Neuronal stem cell (in vitro differentiated cells): ENCODE measurements at regions not wholly inside any gene's neighbourhood (a gene's known extent, or its start where the extent isn't known, plus 50 kb on each side); places are given as distances from the start of the nearest gene placed in this dataset.

Experiments used
- DNase-seq: peaks from one replicate; pipeline ENCODE4 v3.0.0-alpha.2; 2013; ENCODE audit warnings: low spot score
- H2AFZ ChIP-seq: one replicate; pipeline ENCODE4 v1.6.1; 2013; ENCODE audit warnings: mild to moderate bottlenecking, low read length, inconsistent platforms
- H2AK5ac ChIP-seq: 2 replicates; pipeline ENCODE4 v1.6.1; 2013; ENCODE audit warnings: low read depth, mild to moderate bottlenecking, inconsistent platforms, low read length, moderate library complexity, mixed read lengths
- H2BK120ac ChIP-seq: 2 replicates; pipeline ENCODE4 v1.6.1; 2013; ENCODE audit warnings: low read depth, mild to moderate bottlenecking, inconsistent platforms, low read length, moderate library complexity, mixed read lengths
- H2BK12ac ChIP-seq: one replicate; pipeline ENCODE4 v1.6.1; 2013; ENCODE audit warnings: low read length, inconsistent platforms
- H2BK15ac ChIP-seq: 2 replicates; pipeline ENCODE4 v1.6.1; 2013; ENCODE audit warnings: mild to moderate bottlenecking, low read length, inconsistent platforms, mixed read lengths
- H2BK5ac ChIP-seq: one replicate; pipeline ENCODE4 v1.6.1; 2013; ENCODE audit warnings: inconsistent platforms, mild to moderate bottlenecking, low read length, moderate library complexity
- H3K14ac ChIP-seq: one replicate; pipeline ENCODE4 v1.6.1; 2013; ENCODE audit warnings: low read length, inconsistent platforms
- H3K18ac ChIP-seq: 2 replicates; pipeline ENCODE4 v1.6.1; 2013; ENCODE audit warnings: low read length, inconsistent platforms
- H3K23ac ChIP-seq: 2 replicates; pipeline ENCODE4 v1.6.1; 2013; ENCODE audit warnings: low read depth, mild to moderate bottlenecking, mixed read lengths, low read length, inconsistent platforms; ENCODE audit not compliant: poor library complexity
- H3K27ac ChIP-seq: replicated peaks from 3 replicates; pipeline ENCODE4 v1.5.1; 2013; ENCODE audit warnings: low read length, inconsistent platforms
- H3K27me3 ChIP-seq, 3 experiments: 2 replicates each; pipeline ENCODE4 v1.6.1; 2013; ENCODE audit warnings: low read length in 3 of 3, mild to moderate bottlenecking in 2 of 3, inconsistent platforms in 1 of 3, low read depth in 1 of 3, mixed read lengths in 1 of 3, moderate library complexity in 1 of 3; ENCODE audit not compliant: control insufficient read depth in 3 of 3, insufficient read depth in 3 of 3
- H3K36me3 ChIP-seq, 2 donors: replicated peaks in 1 of 2; 2 replicates each; pipeline ENCODE4 v1.6.1; 2013; ENCODE audit warnings: low read length in 2 of 2; ENCODE audit not compliant: control insufficient read depth in 2 of 2, insufficient read depth in 2 of 2
- H3K4ac ChIP-seq: 2 replicates; pipeline ENCODE4 v1.6.1; 2013; ENCODE audit warnings: inconsistent platforms, mild to moderate bottlenecking, low read length, moderate library complexity
- H3K4me1 ChIP-seq, 2 donors: 1 replicate in 1 of 2; 2 replicates in 1 of 2; pipeline ENCODE4 v1.6.1; 2013; ENCODE audit warnings: low read length in 2 of 2, low read depth in 1 of 2; ENCODE audit not compliant: control insufficient read depth in 2 of 2, insufficient read depth in 1 of 2
- H3K4me2 ChIP-seq: one replicate; pipeline ENCODE4 v1.6.1; 2013; ENCODE audit warnings: mild to moderate bottlenecking, low read length, inconsistent platforms; ENCODE audit not compliant: insufficient read depth, poor library complexity, severe bottlenecking
- H3K4me3 ChIP-seq, 2 donors: 2 replicates each; pipeline ENCODE4 v1.5.1; 2013; ENCODE audit warnings: low read length in 2 of 2, mild to moderate bottlenecking in 2 of 2, inconsistent platforms in 1 of 2, moderate library complexity in 1 of 2
- H3K79me1 ChIP-seq: one replicate; pipeline ENCODE4 v1.6.1; 2013; ENCODE audit warnings: low read depth, mild to moderate bottlenecking, inconsistent platforms, low read length, moderate library complexity
- H3K9ac ChIP-seq: one replicate; pipeline ENCODE4 v1.6.1; 2013; ENCODE audit warnings: mild to moderate bottlenecking, low read depth, low read length, inconsistent platforms; ENCODE audit not compliant: poor library complexity
- H3K9me3 ChIP-seq, 2 donors: replicated peaks in 1 of 2; 2 replicates each; pipeline versions ENCODE3 to v1.6.1; 2013; ENCODE audit warnings: low read length in 2 of 2, mild to moderate bottlenecking in 2 of 2, inconsistent platforms in 1 of 2, low read depth in 1 of 2, mixed read lengths in 1 of 2, moderate library complexity in 1 of 2; ENCODE audit not compliant: control insufficient read depth in 2 of 2, insufficient read depth in 1 of 2
- H4K8ac ChIP-seq: one replicate; pipeline ENCODE4 v1.6.1; 2013; ENCODE audit warnings: low read depth, mild to moderate bottlenecking, inconsistent platforms, low read length, moderate library complexity
- H4K91ac ChIP-seq: one replicate; pipeline ENCODE4 v1.6.1; 2013; ENCODE audit warnings: low read length, low read depth, mild to moderate bottlenecking, inconsistent platforms; ENCODE audit not compliant: poor library complexity
- WGBS, 2 donors: extraction: QIAGEN DNeasy Blood & Tissue Kit; methylation state at CpG; one replicate each; pipeline ENCODE4 v1.1.7; 2013; ENCODE audit warnings: missing lambda C conversion rate in 2 of 2, mixed read lengths in 1 of 2; ENCODE audit not compliant: insufficient read length in 2 of 2, insufficient replicate concordance in 1 of 2; ENCODE audit errors: extremely low coverage in 2 of 2; 5-methylcytosine and 5-hydroxymethylcytosine counted together

GRCh38 chr4:132076829-132077228 is 1072.3 kb upstream of the PCDH10 start:
- peaks cover 0 to 1% of the 10 kb centered on the region in 2 donors for H3K4me1 ChIP-seq
- no peak overlapping the region for H4K8ac ChIP-seq
- H3K79me1 ChIP-seq = no peaks in the 10 kb centered on the region
- no CpG with 5 or more reads among the region's 2 CpGs for whole genome bisulfite sequencing, 2 donors
- H2AFZ ChIP-seq = no peak overlapping the region
- no peaks in the 10 kb centered on the region for H3K27me3 ChIP-seq
- no peak overlapping the region for H3K18ac ChIP-seq
- no peak overlapping the region for H3K23ac ChIP-seq
- peaks cover 0 to 2% of the 10 kb centered on the region in 2 donors for H3K9me3 ChIP-seq
- H3K36me3 ChIP-seq = no peaks in the 10 kb centered on the region
- no peak overlapping the region for H3K14ac ChIP-seq
- H3K9ac ChIP-seq = no peak overlapping the region
- no peak overlapping the region for H2BK120ac ChIP-seq
- no peak overlapping the region for H4K91ac ChIP-seq
- no peak overlapping the region for H2BK5ac ChIP-seq
- no peak overlapping the region for H3K4ac ChIP-seq
- H3K4me2 ChIP-seq = no peak overlapping the region
- H2BK12ac ChIP-seq = no peak overlapping the region
- no peak overlapping the region for H3K4me3 ChIP-seq
- no peak overlapping the region for H2AK5ac ChIP-seq
- no peak overlapping the region for H2BK15ac ChIP-seq
- DNase-seq = no peak
- no peak overlapping the region for H3K27ac ChIP-seq

GRCh38 chr4:132085105-132085504 is 1064.0 kb upstream of the PCDH10 start:
- no peaks in the 10 kb centered on the region for H3K79me1 ChIP-seq
- H3K9me3 ChIP-seq = no peaks in the 10 kb centered on the region
- H2BK12ac ChIP-seq = no peak overlapping the region
- no peak overlapping the region for H3K18ac ChIP-seq
- H2BK15ac ChIP-seq = no peak overlapping the region
- H3K4me3 ChIP-seq = no peak overlapping the region
- H3K36me3 ChIP-seq = no peaks in the 10 kb centered on the region
- H4K8ac ChIP-seq = no peak overlapping the region
- no peak overlapping the region for H2BK5ac ChIP-seq
- H3K4me2 ChIP-seq = no peak overlapping the region
- no peak for DNase-seq
- no peak overlapping the region for H2BK120ac ChIP-seq
- no peak overlapping the region for H3K23ac ChIP-seq
- H3K14ac ChIP-seq = no peak overlapping the region
- H3K27ac ChIP-seq = no peak overlapping the region
- no peak overlapping the region for H2AK5ac ChIP-seq
- H3K4ac ChIP-seq = no peak overlapping the region
- no CpG with 5 or more reads among the region's 4 CpGs for WGBS, 2 donors
- no peaks in the 10 kb centered on the region for H3K4me1 ChIP-seq
- no peak overlapping the region for H3K9ac ChIP-seq
- H3K27me3 ChIP-seq = no peaks in the 10 kb centered on the region
- H4K91ac ChIP-seq = no peak overlapping the region
- H2AFZ ChIP-seq = no peak overlapping the region

- Histone ChIP-seq H3K36me3 (no peaks in the 10 kb centered on the region), H3K4me3 (no peak overlapping the region), H3K23ac (no peak overlapping the region), H3K27me3 (no peaks in the 10 kb centered on the region), H2BK15ac (no peak overlapping the region), H3K18ac (peak overlapping the region; percentile 48), H3K4ac (no peak overlapping the region), H2BK5ac (no peak overlapping the region), H2AFZ (no peak overlapping the region), H4K8ac (no peak overlapping the region), H3K9ac (no peak overlapping the region), H3K27ac (no peak overlapping the region), H3K4me2 (no peak overlapping the region), H3K14ac (no peak overlapping the region), H2BK120ac (no peak overlapping the region), H3K9me3 (no peaks in the 10 kb centered on the region), H4K91ac (no peak overlapping the region), H3K79me1 (no peaks in the 10 kb centered on the region), H2AK5ac (no peak overlapping the region), H3K4me1 (no peaks in the 10 kb centered on the region), H2BK12ac (no peak overlapping the region)
- DNase-seq = no peak
- WGBS, 2 donors = no CpG with 5 or more reads among the region's 4 CpGs
These were observed 1055.1 kb upstream of the PCDH10 start for GRCh38 chr4:132094017-132094416.

GRCh38 chr4:132097041-132097440 is 1052.1 kb upstream of the PCDH10 start:
- Histone ChIP-seq H3K27ac (no peak overlapping the region), H2BK120ac (no peak overlapping the region), H4K8ac (no peak overlapping the region), H3K14ac (no peak overlapping the region), H3K9ac (no peak overlapping the region), H3K4me3 (no peak overlapping the region), H2BK12ac (no peak overlapping the region), H2BK15ac (no peak overlapping the region), H3K4ac (no peak overlapping the region), H3K9me3 (no peaks in the 10 kb centered on the region), H4K91ac (no peak overlapping the region), H3K79me1 (no peaks in the 10 kb centered on the region), H3K4me1 (no peaks in the 10 kb centered on the region), H2BK5ac (no peak overlapping the region), H3K4me2 (no peak overlapping the region), H3K27me3 (no peaks in the 10 kb centered on the region), H2AFZ (no peak overlapping the region), H2AK5ac (no peak overlapping the region), H3K18ac (no peak overlapping the region), H3K36me3 (no peaks in the 10 kb centered on the region), H3K23ac (no peak overlapping the region)
- DNase-seq = no peak
